GM10248 (cell line): ENCODE measurements at regions not wholly inside any gene's neighbourhood (a gene's known extent, or its start where the extent isn't known, plus 50 kb on each side); places are given as distances from the start of the nearest gene placed in this dataset.

ENCODE experiments used
- CTCF ChIA-PET: fragments of 300-600 bp; sonication (Branson Sonifier 250); formaldehyde crosslinking; extraction: SDS; loops from one replicate; lab custom pipeline; 2021; ENCODE audit warnings: antibody characterized with exemption; lab: Yijun Ruan, JAX
- POLR2A ChIA-PET: fragments of 350-650 bp; sonication (Branson Sonifier 250); formaldehyde crosslinking; extraction: SDS; loops from one replicate; lab custom pipeline; 2020; ENCODE audit warnings: antibody characterized with exemption; lab: Yijun Ruan, JAX
- DNase-seq: peaks from one replicate; pipeline ENCODE4 v3.0.0; 2012; ENCODE audit errors: extremely low spot score
- TF ChIP-seq, protein P1 (sequence below): IDR thresholded peaks from 2 replicates; pipeline ENCODE4 v1.5.1; 2012; ENCODE audit warnings: mild to moderate bottlenecking, low read depth; ENCODE audit errors: extremely low read depth, missing control alignments, control extremely low read depth

DNA sequence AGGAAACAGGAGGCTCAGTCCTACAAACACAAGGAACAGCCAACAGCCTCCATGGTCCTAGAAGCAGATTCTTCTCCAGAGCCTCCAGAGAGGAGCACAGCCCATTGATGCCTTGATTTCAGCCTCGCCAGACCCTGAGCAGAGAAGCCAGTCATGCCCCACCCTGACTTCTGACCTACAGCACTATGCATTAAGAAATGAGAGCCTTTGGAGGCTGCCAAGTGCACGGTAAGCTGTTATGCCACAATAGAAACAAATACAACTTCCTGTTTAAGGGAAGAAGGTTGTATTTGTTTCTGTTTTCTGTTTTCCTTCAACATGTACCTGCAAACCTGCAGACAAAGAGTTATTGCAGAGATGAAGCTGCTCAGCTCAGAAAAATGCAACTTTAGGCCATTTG lies 181.3 kb upstream of the AGAP1 start:
- DNase-seq, result no peak
- CTCF ChIA-PET, result no interaction called here
- POLR2A ChIA-PET, result no interaction called here
- TF ChIP-seq, protein P1, sequence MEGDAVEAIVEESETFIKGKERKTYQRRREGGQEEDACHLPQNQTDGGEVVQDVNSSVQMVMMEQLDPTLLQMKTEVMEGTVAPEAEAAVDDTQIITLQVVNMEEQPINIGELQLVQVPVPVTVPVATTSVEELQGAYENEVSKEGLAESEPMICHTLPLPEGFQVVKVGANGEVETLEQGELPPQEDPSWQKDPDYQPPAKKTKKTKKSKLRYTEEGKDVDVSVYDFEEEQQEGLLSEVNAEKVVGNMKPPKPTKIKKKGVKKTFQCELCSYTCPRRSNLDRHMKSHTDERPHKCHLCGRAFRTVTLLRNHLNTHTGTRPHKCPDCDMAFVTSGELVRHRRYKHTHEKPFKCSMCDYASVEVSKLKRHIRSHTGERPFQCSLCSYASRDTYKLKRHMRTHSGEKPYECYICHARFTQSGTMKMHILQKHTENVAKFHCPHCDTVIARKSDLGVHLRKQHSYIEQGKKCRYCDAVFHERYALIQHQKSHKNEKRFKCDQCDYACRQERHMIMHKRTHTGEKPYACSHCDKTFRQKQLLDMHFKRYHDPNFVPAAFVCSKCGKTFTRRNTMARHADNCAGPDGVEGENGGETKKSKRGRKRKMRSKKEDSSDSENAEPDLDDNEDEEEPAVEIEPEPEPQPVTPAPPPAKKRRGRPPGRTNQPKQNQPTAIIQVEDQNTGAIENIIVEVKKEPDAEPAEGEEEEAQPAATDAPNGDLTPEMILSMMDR, result no peak

- ChIA-PET CTCF (no interaction called here), POLR2A (no interaction called here)
- TF ChIP-seq, protein P1, result no peak
- DNase-seq, result no peak
Observed at GRCh38 chr2:235314371-235314930, 179.4 kb upstream of the AGAP1 start.

GRCh38 chr2:235319095-235319494 lies 174.7 kb upstream of the AGAP1 start:
- POLR2A ChIA-PET, result no interaction called here
- TF ChIP-seq, protein P1, result no peak
- CTCF ChIA-PET, result no interaction called here
- no peak for DNase-seq

- CTCF ChIA-PET, result interaction anchor here (0.7 kb wide), 1 partner anchor 9 kb away, joined by 3 read pairs; no protein-coding TSS in a partner anchor
- DNase-seq, result no peak
- POLR2A ChIA-PET, result no interaction called here
- TF ChIP-seq, protein P1, result no peak
Observed at GRCh38 chr2:235320326-235320725, 173.5 kb upstream of the AGAP1 start.

GRCh38 chr2:235324324-235324723 lies 169.5 kb upstream of the AGAP1 start:
- TF ChIP-seq, protein P1, result no peak
- CTCF ChIA-PET, result interaction anchor here (1.6 kb wide), 1 partner anchor 46 kb away, joined by 3 read pairs; no protein-coding TSS in a partner anchor
- DNase-seq, result no peak
- POLR2A ChIA-PET, result no interaction called here

- POLR2A ChIA-PET, result no interaction called here
- DNase-seq, result no peak
- TF ChIP-seq, protein P1, result no peak
- CTCF ChIA-PET, result interaction anchor here (1.6 kb wide), 1 partner anchor 45 kb away, joined by 3 read pairs; no protein-coding TSS in a partner anchor
Observed at GRCh38 chr2:235325151-235325550, 168.7 kb upstream of the AGAP1 start.
